ENCODE measurements at regions not wholly inside any gene's neighbourhood (a gene's known extent, or its start where the extent isn't known, plus 50 kb on each side); places are given as distances from the start of the nearest gene placed in this dataset.

- TF ChIP-seq CTCF (IDR thresholded peaks at IDR 0.05; ENCODE audit: poor library complexity) (no peak), EZH2 (IDR thresholded peaks at IDR 0.05; ENCODE audit: borderline replicate concordance) (no peak)
Observed at GRCh38 chr3:84136425-84136824, 822.4 kb upstream of the CADM2 start.

Data from hepatocyte (in vitro differentiated cells).